Dermis microvascular lymphatic vessel endothelial cell (primary cell): ENCODE measurements at regions not wholly inside any gene's neighbourhood (a gene's known extent, or its start where the extent isn't known, plus 50 kb on each side); places are given as distances from the start of the nearest gene placed in this dataset.
"Not testable (repeated sequence)": the region's sequence is repeated elsewhere in the genome, so short reads cannot be mapped to it uniquely, and the experiment has no call there.

Experiments used
- DNase-seq, 2 donors: peaks; one replicate each; pipeline versions ENCODE4 v3.0.0 to v3.0.0-alpha.2; 2010; ENCODE audit warnings: low read depth in 2 of 2

- not testable (repeated sequence) for DNase-seq
Measured at GRCh38 chr5:166926806-166927475, 1364.5 kb upstream of the WWC1 start.

- DNase-seq, result no peak
Measured at GRCh38 chr5:166936351-166936750, 1355.1 kb upstream of the WWC1 start.

GRCh38 chr5:166938071-166938470 lies 1353.4 kb upstream of the WWC1 start:
- DNase-seq, result no peak

GRCh38 chr5:166942948-166943347 lies 1348.5 kb upstream of the WWC1 start:
- no peak for DNase-seq

GRCh38 chr5:166947045-166947444 lies 1344.4 kb upstream of the WWC1 start:
- no peak for DNase-seq

GRCh38 chr5:166948679-166949078 lies 1342.8 kb upstream of the WWC1 start:
- no peak for DNase-seq

GRCh38 chr5:166952048-166952447 lies 1339.4 kb upstream of the WWC1 start:
- DNase-seq, result no peak

- no peak for DNase-seq
Measured at GRCh38 chr5:166957782-166958181, 1333.7 kb upstream of the WWC1 start.

- no peak for DNase-seq
Measured at GRCh38 chr5:166959766-166960165, 1331.7 kb upstream of the WWC1 start.

- DNase-seq, result no peak
Measured at GRCh38 chr5:166961028-166961427, 1330.4 kb upstream of the WWC1 start.

GRCh38 chr5:166961913-166962312 lies 1329.5 kb upstream of the WWC1 start:
- DNase-seq, result no peak

GRCh38 chr5:166962461-166962860 lies 1329.0 kb upstream of the WWC1 start:
- no peak for DNase-seq

- no peak for DNase-seq
Measured at GRCh38 chr5:166963596-166963995, 1327.8 kb upstream of the WWC1 start.

- DNase-seq, result no peak
Measured at GRCh38 chr5:166977911-166978422, 1313.5 kb upstream of the WWC1 start.

- DNase-seq, result no peak
Measured at GRCh38 chr5:166979307-166979895, 1312.0 kb upstream of the WWC1 start.

- DNase-seq, result no peak
Measured at GRCh38 chr5:166980666-166981065, 1310.8 kb upstream of the WWC1 start.

- no peak for DNase-seq
Measured at GRCh38 chr5:166982226-166982625, 1309.2 kb upstream of the WWC1 start.

- DNase-seq, result no peak
Measured at GRCh38 chr5:166991601-166992000, 1299.8 kb upstream of the WWC1 start.

- DNase-seq, result no peak
Measured at GRCh38 chr5:166992108-166992507, 1299.3 kb upstream of the WWC1 start.

GRCh38 chr5:166992874-166993722 lies 1298.3 kb upstream of the WWC1 start:
- no peak for DNase-seq

- DNase-seq, result no peak
Measured at GRCh38 chr5:166994226-166994625, 1297.2 kb upstream of the WWC1 start.

- no peak for DNase-seq
Measured at GRCh38 chr5:167001246-167001645, 1290.2 kb upstream of the WWC1 start.
